ENCODE measurements at regions not wholly inside any gene's neighbourhood (a gene's known extent, or its start where the extent isn't known, plus 50 kb on each side); places are given as distances from the start of the nearest gene placed in this dataset.

DNA sequence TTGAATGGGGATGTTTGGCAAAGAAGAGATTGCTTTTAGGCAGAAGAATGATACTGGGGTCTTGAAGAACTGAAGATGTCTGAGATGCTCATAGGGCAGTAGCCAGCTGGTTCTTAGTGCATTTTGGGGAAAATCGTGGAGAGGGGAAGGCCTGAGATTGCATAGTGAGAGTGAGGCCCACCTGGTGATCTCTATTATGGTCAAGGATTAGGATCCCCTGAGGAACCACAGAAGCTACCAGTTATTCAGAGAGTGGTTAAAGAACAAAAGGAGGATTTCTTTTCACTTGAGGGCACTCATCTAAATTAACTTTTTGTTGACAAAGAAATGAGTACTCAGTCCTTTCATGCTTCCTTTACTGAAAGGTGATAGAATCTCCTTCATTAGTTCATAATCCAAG is 271.3 kb upstream of the HAND2 start:
- Histone ChIP-seq H3K27me3 (ENCODE audit: insufficient read depth, poor library complexity, severe bottlenecking) (no peaks in the 10 kb centered on the region), H3K27ac (replicated peaks) (no peak overlapping the region), H3K4me3 (replicated peaks; ENCODE audit: insufficient read depth, low read length) (no peak overlapping the region)
- DNase-seq (ENCODE audit: low read depth in 1 of 2, low spot score in 1 of 2): no peak
- TF ChIP-seq SPI1 (IDR thresholded peaks at IDR 0.05; ENCODE audit: borderline replicate concordance, low read depth) (no peak), GABPA (IDR thresholded peaks at IDR 0.05; ENCODE audit: low read depth) (no peak), POLR2AphosphoS5 (IDR thresholded peaks at IDR 0.05; ENCODE audit: low read depth) (no peak)
- TF ChIP-seq, protein P1, sequence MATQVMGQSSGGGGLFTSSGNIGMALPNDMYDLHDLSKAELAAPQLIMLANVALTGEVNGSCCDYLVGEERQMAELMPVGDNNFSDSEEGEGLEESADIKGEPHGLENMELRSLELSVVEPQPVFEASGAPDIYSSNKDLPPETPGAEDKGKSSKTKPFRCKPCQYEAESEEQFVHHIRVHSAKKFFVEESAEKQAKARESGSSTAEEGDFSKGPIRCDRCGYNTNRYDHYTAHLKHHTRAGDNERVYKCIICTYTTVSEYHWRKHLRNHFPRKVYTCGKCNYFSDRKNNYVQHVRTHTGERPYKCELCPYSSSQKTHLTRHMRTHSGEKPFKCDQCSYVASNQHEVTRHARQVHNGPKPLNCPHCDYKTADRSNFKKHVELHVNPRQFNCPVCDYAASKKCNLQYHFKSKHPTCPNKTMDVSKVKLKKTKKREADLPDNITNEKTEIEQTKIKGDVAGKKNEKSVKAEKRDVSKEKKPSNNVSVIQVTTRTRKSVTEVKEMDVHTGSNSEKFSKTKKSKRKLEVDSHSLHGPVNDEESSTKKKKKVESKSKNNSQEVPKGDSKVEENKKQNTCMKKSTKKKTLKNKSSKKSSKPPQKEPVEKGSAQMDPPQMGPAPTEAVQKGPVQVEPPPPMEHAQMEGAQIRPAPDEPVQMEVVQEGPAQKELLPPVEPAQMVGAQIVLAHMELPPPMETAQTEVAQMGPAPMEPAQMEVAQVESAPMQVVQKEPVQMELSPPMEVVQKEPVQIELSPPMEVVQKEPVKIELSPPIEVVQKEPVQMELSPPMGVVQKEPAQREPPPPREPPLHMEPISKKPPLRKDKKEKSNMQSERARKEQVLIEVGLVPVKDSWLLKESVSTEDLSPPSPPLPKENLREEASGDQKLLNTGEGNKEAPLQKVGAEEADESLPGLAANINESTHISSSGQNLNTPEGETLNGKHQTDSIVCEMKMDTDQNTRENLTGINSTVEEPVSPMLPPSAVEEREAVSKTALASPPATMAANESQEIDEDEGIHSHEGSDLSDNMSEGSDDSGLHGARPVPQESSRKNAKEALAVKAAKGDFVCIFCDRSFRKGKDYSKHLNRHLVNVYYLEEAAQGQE (IDR thresholded peaks at IDR 0.05; ENCODE audit: insufficient replicate concordance, low read depth): no peak
- TF ChIP-seq, protein P2, sequence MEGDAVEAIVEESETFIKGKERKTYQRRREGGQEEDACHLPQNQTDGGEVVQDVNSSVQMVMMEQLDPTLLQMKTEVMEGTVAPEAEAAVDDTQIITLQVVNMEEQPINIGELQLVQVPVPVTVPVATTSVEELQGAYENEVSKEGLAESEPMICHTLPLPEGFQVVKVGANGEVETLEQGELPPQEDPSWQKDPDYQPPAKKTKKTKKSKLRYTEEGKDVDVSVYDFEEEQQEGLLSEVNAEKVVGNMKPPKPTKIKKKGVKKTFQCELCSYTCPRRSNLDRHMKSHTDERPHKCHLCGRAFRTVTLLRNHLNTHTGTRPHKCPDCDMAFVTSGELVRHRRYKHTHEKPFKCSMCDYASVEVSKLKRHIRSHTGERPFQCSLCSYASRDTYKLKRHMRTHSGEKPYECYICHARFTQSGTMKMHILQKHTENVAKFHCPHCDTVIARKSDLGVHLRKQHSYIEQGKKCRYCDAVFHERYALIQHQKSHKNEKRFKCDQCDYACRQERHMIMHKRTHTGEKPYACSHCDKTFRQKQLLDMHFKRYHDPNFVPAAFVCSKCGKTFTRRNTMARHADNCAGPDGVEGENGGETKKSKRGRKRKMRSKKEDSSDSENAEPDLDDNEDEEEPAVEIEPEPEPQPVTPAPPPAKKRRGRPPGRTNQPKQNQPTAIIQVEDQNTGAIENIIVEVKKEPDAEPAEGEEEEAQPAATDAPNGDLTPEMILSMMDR (IDR thresholded peaks at IDR 0.05; ENCODE audit: insufficient read depth, low read length): no peak

DNA sequence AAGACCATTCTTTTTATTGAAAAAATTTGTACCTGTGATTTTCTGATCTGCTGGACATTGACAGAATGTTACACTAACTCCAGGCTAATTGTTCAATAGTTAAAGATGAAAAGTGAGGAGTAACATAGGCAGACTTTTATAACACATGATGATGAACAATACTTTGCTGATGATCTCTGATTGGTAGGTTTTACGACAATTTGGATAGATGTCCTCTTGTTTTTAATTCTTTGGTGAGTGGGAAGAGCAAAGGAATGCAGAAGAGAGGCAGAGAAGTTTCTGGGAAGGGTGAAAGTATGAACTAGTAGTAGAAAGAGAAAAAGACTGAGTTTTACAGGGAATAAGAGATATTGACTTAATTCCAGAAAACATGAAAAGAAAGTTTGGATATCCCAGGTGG is 267.3 kb upstream of the HAND2 start:
- no peak overlapping the region for H3K27ac ChIP-seq (replicated peaks)

DNA sequence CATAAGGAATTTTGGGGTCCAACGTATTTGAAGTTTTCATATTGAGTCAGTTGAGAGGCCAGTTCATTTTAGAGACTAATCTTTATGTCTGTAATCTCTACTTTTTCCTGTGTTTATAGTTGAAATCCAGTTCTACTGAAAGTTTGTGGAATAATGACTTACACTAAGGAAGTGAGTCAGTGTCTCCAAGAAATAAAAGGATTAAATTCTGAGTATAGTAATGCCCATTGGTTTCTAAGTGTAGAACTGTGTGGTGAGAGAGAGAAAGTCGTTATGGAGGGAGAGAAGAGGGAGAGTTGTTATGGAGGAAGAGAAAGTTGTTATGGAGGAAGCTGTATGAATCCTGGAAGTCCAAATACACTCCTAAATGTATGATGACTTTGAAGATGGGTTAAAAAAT is 264.6 kb upstream of the HAND2 start:
- TF ChIP-seq GABPA (IDR thresholded peaks at IDR 0.05; ENCODE audit: low read depth) (no peak), POLR2AphosphoS5 (IDR thresholded peaks at IDR 0.05; ENCODE audit: low read depth) (no peak), SPI1 (IDR thresholded peaks at IDR 0.05; ENCODE audit: borderline replicate concordance, low read depth) (no peak)
- TF ChIP-seq, protein P1 (IDR thresholded peaks at IDR 0.05; ENCODE audit: insufficient replicate concordance, low read depth): no peak
- TF ChIP-seq, protein P2 (IDR thresholded peaks at IDR 0.05; ENCODE audit: insufficient read depth, low read length): no peak
- Histone ChIP-seq H3K27ac (replicated peaks) (no peak overlapping the region), H3K4me3 (replicated peaks; ENCODE audit: insufficient read depth, low read length) (no peak overlapping the region), H3K27me3 (ENCODE audit: insufficient read depth, poor library complexity, severe bottlenecking) (no peaks in the 10 kb centered on the region)
- DNase-seq (ENCODE audit: low read depth in 1 of 2, low spot score in 1 of 2): no peak

More for the DNA sequence above, 267.3 kb upstream of the HAND2 start:
- Histone ChIP-seq H3K4me3 (replicated peaks; ENCODE audit: insufficient read depth, low read length) (no peak overlapping the region), H3K27me3 (ENCODE audit: insufficient read depth, poor library complexity, severe bottlenecking) (no peaks in the 10 kb centered on the region)
- TF ChIP-seq GABPA (IDR thresholded peaks at IDR 0.05; ENCODE audit: low read depth): no peak
- TF ChIP-seq, protein P2 (IDR thresholded peaks at IDR 0.05; ENCODE audit: insufficient read depth, low read length): no peak
- TF ChIP-seq POLR2AphosphoS5 (IDR thresholded peaks at IDR 0.05; ENCODE audit: low read depth): no peak
- TF ChIP-seq SPI1 (IDR thresholded peaks at IDR 0.05; ENCODE audit: borderline replicate concordance, low read depth): no peak
- no peak for DNase-seq (ENCODE audit: low read depth in 1 of 2, low spot score in 1 of 2)

- DNase-seq (ENCODE audit: low read depth in 1 of 2, low spot score in 1 of 2): no peak
These were observed 264.0 kb upstream of the HAND2 start for GRCh38 chr4:173793937-173794510.

More at GRCh38 chr4:173793937-173794510, 264.0 kb upstream of the HAND2 start:
- H3K27ac ChIP-seq (replicated peaks): no peak overlapping the region
- no peak overlapping the region for H3K4me3 ChIP-seq (replicated peaks; ENCODE audit: insufficient read depth, low read length)
- no peaks in the 10 kb centered on the region for H3K27me3 ChIP-seq (ENCODE audit: insufficient read depth, poor library complexity, severe bottlenecking)
- TF ChIP-seq, protein P1 (IDR thresholded peaks at IDR 0.05; ENCODE audit: insufficient replicate concordance, low read depth): no peak
- TF ChIP-seq GABPA (IDR thresholded peaks at IDR 0.05; ENCODE audit: low read depth): no peak
- TF ChIP-seq, protein P2 (IDR thresholded peaks at IDR 0.05; ENCODE audit: insufficient read depth, low read length): no peak
- TF ChIP-seq POLR2AphosphoS5 (IDR thresholded peaks at IDR 0.05; ENCODE audit: low read depth): no peak
- no peak for TF ChIP-seq SPI1 (IDR thresholded peaks at IDR 0.05; ENCODE audit: borderline replicate concordance, low read depth)

Measured in HL-60 (cell line).